K562 (cell line): ENCODE measurements at regions not wholly inside any gene's neighbourhood (a gene's known extent, or its start where the extent isn't known, plus 50 kb on each side); places are given as distances from the start of the nearest gene placed in this dataset.
A peak's percentile ranks its signal among the peaks of the same experiment; 100 is the strongest.

Source experiments
- CLOCK ChIP-seq: fragments of 250-450 bp; sonication (Bioruptor Pico); IDR thresholded peaks from 2 replicates; pipeline ENCODE4 v1.4.0; 2020; ENCODE audit warnings: mild to moderate bottlenecking, moderate library complexity, borderline replicate concordance
- FOXJ2 ChIP-seq: fragments of 200-800 bp; sonication (Bioruptor generic); IDR thresholded peaks from 2 replicates; pipeline ENCODE4 v1.6.1; 2016; ENCODE audit warnings: missing genetic modification characterization, missing compliant biosample characterization
- HDAC3 ChIP-seq: fragments of 450-650 bp; IDR thresholded peaks from 2 replicates; pipeline ENCODE4 v1.6.1; 2018; ENCODE audit warnings: borderline replicate concordance, mild to moderate bottlenecking, moderate library complexity; ENCODE audit not compliant: partially characterized antibody
- HDGF ChIP-seq: fragments of 450-650 bp; IDR thresholded peaks from 2 replicates; pipeline ENCODE4 v1.6.1; 2016
- IFI16 ChIP-seq: fragments of 250-450 bp; sonication (Bioruptor Pico); IDR thresholded peaks from 2 replicates; pipeline ENCODE4 v2.1.2; 2022; ENCODE audit warnings: mild to moderate bottlenecking, inconsistent platforms
- MEF2A ChIP-seq: IDR thresholded peaks from 2 replicates; pipeline ENCODE4 v1.6.1; 2011; ENCODE audit warnings: low read depth, mild to moderate bottlenecking, low read length, moderate library complexity; ENCODE audit not compliant: control insufficient read depth
- NR2C1 ChIP-seq, 2 experiments: fragments of 450-650 bp; IDR thresholded peaks; 2 replicates each; pipeline ENCODE4 v1.6.1; 2017; ENCODE audit warnings: mild to moderate bottlenecking in 2 of 2, antibody characterized with exemption in 1 of 2, inconsistent platforms in 1 of 2, missing compliant biosample characterization in 1 of 2, missing genetic modification characterization in 1 of 2
- PBX2 ChIP-seq, 2 experiments: IDR thresholded peaks in 1 of 2; conservative IDR thresholded peaks in 1 of 2; 2 replicates each; pipeline ENCODE4 v1.6.1; 2016; ENCODE audit warnings: low read depth in 2 of 2, mild to moderate bottlenecking in 1 of 2, missing compliant biosample characterization in 1 of 2, missing genetic modification characterization in 1 of 2, moderate library complexity in 1 of 2
- POLR2AphosphoS2 ChIP-seq: IDR thresholded peaks from 2 replicates; pipeline ENCODE4 v1.6.1; 2012; ENCODE audit warnings: low read length, improper control_type of control experiment
- RBM34 ChIP-seq: fragments of 200-400 bp; formaldehyde crosslinking; IDR thresholded peaks from 2 replicates; pipeline ENCODE4 v1.6.1; 2018; ENCODE audit warnings: low read length, borderline replicate concordance; ENCODE audit not compliant: insufficient read depth
- RCOR1 ChIP-seq, 2 experiments: IDR thresholded peaks; 2 replicates each; pipeline ENCODE4 v1.6.1; 2012; ENCODE audit warnings: low read depth in 2 of 2, low read length in 2 of 2, borderline replicate concordance in 1 of 2, improper control_type of control experiment in 1 of 2
- RFX7 ChIP-seq: fragments of 250-450 bp; sonication (Bioruptor Pico); IDR thresholded peaks from 2 replicates; pipeline ENCODE4 v1.5.1; 2021; ENCODE audit warnings: mild to moderate bottlenecking
- SIX5 ChIP-seq, 2 experiments: IDR thresholded peaks; 2 replicates each; pipeline ENCODE4 v1.6.1; 2011; ENCODE audit warnings: low read length in 2 of 2, borderline replicate concordance in 1 of 2, low read depth in 1 of 2, mild to moderate bottlenecking in 1 of 2, moderate library complexity in 1 of 2; ENCODE audit not compliant: insufficient read depth in 1 of 2
- SLC30A9 ChIP-seq: fragments of 250-450 bp; sonication (Bioruptor Pico); IDR thresholded peaks from 2 replicates; pipeline ENCODE4 v1.8.0; 2022; ENCODE audit warnings: mild to moderate bottlenecking, moderate library complexity
- SPI1 ChIP-seq: IDR thresholded peaks from 2 replicates; pipeline ENCODE4 v1.6.1; 2011; ENCODE audit warnings: low read depth, low read length, control low read depth, borderline replicate concordance
- TCF7 ChIP-seq: sonication (generic); IDR thresholded peaks from 2 replicates; pipeline ENCODE4 v1.6.1; 2016; ENCODE audit warnings: antibody characterized with exemption, borderline replicate concordance
- YY1 ChIP-seq, 3 experiments: IDR thresholded peaks; 2 replicates each; pipeline ENCODE4 v1.6.1; 2011; ENCODE audit warnings: low read length in 2 of 3, mild to moderate bottlenecking in 2 of 3, moderate library complexity in 2 of 3, borderline replicate concordance in 1 of 3, control low read depth in 1 of 3, low read depth in 1 of 3; ENCODE audit not compliant: insufficient read depth in 3 of 3, insufficient replicate concordance in 2 of 3, control insufficient read depth in 1 of 3, insufficient read length in 1 of 3; ENCODE audit errors: extremely low read depth in 1 of 3
- ZEB2 ChIP-seq: fragments of 450-650 bp; IDR thresholded peaks from 2 replicates; pipeline ENCODE4 v1.6.1; 2016
- ZNF133 ChIP-seq: fragments of 250-450 bp; sonication (Bioruptor Pico); IDR thresholded peaks from 2 replicates; pipeline ENCODE4 v1.4.0; 2020; ENCODE audit warnings: mild to moderate bottlenecking
- ZNF3 ChIP-seq: fragments of 250-450 bp; sonication (Bioruptor Pico); IDR thresholded peaks from 2 replicates; pipeline ENCODE4 v1.5.0; 2021; ENCODE audit warnings: mild to moderate bottlenecking, moderate library complexity
- ZNF766 ChIP-seq: fragments of 200-800 bp; sonication (Bioruptor generic); conservative IDR thresholded peaks from 2 replicates; pipeline ENCODE4 v1.6.1; 2016; ENCODE audit warnings: missing genetic modification characterization, missing compliant biosample characterization

- TF ChIP-seq CLOCK (no peak), NR2C1 (IDR thresholded peaks at IDR 0.05) (no peak), NR2C1 (tag; IDR thresholded peaks at IDR 0.05) (no peak), SLC30A9 (CRISPR knock-in tag) (no peak), POLR2AphosphoS2 (no peak), ZNF766 (no peak), SPI1 (no peak), ZNF3 (CRISPR knock-in tag) (no peak), HDGF (no peak), HDAC3 (no peak), RFX7 (CRISPR knock-in tag) (no peak), ZEB2 (no peak), RBM34 (no peak), PBX2 (CRISPR knock-in tag; IDR thresholded peaks at IDR 0.05; ENCODE audit: low read depth) (no peak), PBX2 (tag; conservative IDR thresholded peaks at IDR 0.05; ENCODE audit: low read depth) (peak; percentile 83), FOXJ2 (tag) (no peak), RCOR1 (IDR thresholded peaks at IDR 0.05; ENCODE audit: borderline replicate concordance in 1 of 2, low read depth in 2 of 2, low read length in 2 of 2) (no peak), YY1 (IDR thresholded peaks at IDR 0.05; ENCODE audit: borderline replicate concordance in 1 of 3, control insufficient read depth in 1 of 3, extremely low read depth in 1 of 3, insufficient read depth in 3 of 3, insufficient read length in 1 of 3, insufficient replicate concordance in 2 of 3, low read depth in 1 of 3, low read length in 2 of 3) (no peak), TCF7 (no peak), SIX5 (IDR thresholded peaks at IDR 0.05; ENCODE audit: borderline replicate concordance in 1 of 2, insufficient read depth in 1 of 2, low read depth in 1 of 2, low read length in 2 of 2) (no peak), ZNF133 (CRISPR knock-in tag) (no peak), MEF2A (no peak), IFI16 (no peak)
These were observed 57.4 kb upstream of the HGFAC start (continued) for GRCh38 chr4:3384391-3384770.
